Activated CD4-positive, alpha-beta memory T cell treated with anti-CD3 and anti-CD28 coated beads, Interleukin-2, amount 10 ng/mL, durations not matched to agents 7 days and 5 days (primary cell): ENCODE measurements at regions not wholly inside any gene's neighbourhood (a gene's known extent, or its start where the extent isn't known, plus 50 kb on each side); places are given as distances from the start of the nearest gene placed in this dataset.

ENCODE experiments used
- CTCF ChIA-PET: fragments of 350-600 bp; sonication (Branson Sonifier 250); formaldehyde crosslinking; loops from one replicate; lab custom pipeline; 2021; ENCODE audit warnings: antibody characterized with exemption, inconsistent platforms; lab: Charles Lee
- POLR2A ChIA-PET: fragments of 350-600 bp; sonication (Branson Sonifier 250); formaldehyde crosslinking; loops from one replicate; lab custom pipeline; 2021; ENCODE audit warnings: antibody characterized with exemption; lab: Charles Lee
- DNase-seq: peaks from one replicate; pipeline ENCODE4 v3.0.0-alpha.2; 2020
- H3K27ac Mint-ChIP-seq: one replicate; pipeline ENCODE4 v1.8.0; 2021; ENCODE audit warnings: mild to moderate bottlenecking, mixed read lengths
- H3K27me3 Mint-ChIP-seq: one replicate; pipeline ENCODE4 v1.8.0; 2021; ENCODE audit warnings: mixed read lengths
- H3K36me3 Mint-ChIP-seq: one replicate; pipeline ENCODE4 v1.8.0; 2021; ENCODE audit warnings: low read depth, mixed read lengths
- H3K4me1 Mint-ChIP-seq: one replicate; pipeline ENCODE4 v1.8.0; 2021; ENCODE audit warnings: mixed read lengths
- H3K4me3 Mint-ChIP-seq: one replicate; pipeline ENCODE4 v1.8.0; 2021; ENCODE audit warnings: mild to moderate bottlenecking, mixed read lengths
- H3K9me3 Mint-ChIP-seq: one replicate; pipeline ENCODE4 v1.8.0; 2021; ENCODE audit warnings: mixed read lengths

DNA sequence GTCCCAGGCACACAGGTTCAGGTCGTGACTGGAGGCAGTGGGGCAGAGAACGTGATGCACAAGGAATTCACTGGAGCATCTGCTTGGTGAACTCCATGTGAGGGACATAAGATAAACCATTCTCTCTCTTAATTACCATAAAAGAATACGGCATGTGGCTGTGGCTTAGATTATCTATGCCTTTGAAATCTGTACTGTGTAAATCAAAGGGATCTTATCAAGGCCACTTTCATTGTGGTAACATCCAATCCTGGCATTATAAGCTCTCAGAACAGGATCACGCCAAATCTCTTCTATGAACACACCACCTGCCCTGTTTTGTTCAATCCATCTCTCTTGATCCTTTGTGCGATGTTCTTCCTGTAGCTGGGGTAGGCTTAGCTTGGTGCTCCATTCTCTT, 192.3 kb downstream of the SPATA18 start:
- ChIA-PET POLR2A (no interaction called here), CTCF (no interaction called here)
- DNase-seq = no peak
- H3K9me3 Mint-ChIP-seq = peaks cover 3% of the 10 kb centered on the region
- H3K36me3 Mint-ChIP-seq = no peaks in the 10 kb centered on the region
- H3K27ac Mint-ChIP-seq = no peak overlapping the region
- no peaks in the 10 kb centered on the region for H3K4me1 Mint-ChIP-seq
- H3K27me3 Mint-ChIP-seq = no peaks in the 10 kb centered on the region
- H3K4me3 Mint-ChIP-seq = no peak overlapping the region

DNA sequence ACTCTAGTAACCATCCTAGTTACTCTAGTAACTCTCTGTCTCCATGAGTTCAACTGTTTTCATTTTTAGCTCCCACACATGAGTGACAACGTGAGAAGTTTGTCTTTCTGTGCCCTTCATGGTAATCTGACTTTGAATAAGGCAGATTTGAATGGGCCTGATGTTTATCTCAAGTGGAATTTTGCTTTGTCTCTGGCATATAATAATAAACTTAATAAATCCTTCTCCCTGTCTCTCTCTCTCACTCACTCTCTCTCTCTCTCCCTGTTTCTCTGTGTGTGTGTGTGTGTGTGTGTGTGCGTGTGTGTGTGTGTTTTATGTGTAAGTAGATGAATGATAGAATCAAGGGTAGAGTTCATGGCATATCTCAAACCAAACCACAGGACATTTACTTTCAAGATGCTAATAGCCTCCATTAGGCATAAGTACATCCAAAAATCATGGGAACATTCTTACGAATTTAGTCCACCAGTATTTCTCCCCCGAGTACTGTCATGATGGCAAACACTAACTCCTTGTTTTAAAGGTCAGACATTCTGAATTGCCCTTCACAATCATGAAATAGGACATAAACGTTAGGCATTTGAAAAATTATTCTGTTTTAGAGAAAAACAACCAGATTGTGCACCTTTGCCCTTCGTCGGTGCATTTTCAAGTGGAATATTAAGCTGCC, 193.1 kb downstream of the SPATA18 start:
- Mint-ChIP-seq H3K36me3 (no peaks in the 10 kb centered on the region), H3K9me3 (peaks cover 3% of the 10 kb centered on the region), H3K27ac (no peak overlapping the region), H3K27me3 (no peaks in the 10 kb centered on the region), H3K4me1 (no peaks in the 10 kb centered on the region), H3K4me3 (no peak overlapping the region)
- POLR2A ChIA-PET = no interaction called here
- CTCF ChIA-PET = no interaction called here
- DNase-seq = no peak

DNA sequence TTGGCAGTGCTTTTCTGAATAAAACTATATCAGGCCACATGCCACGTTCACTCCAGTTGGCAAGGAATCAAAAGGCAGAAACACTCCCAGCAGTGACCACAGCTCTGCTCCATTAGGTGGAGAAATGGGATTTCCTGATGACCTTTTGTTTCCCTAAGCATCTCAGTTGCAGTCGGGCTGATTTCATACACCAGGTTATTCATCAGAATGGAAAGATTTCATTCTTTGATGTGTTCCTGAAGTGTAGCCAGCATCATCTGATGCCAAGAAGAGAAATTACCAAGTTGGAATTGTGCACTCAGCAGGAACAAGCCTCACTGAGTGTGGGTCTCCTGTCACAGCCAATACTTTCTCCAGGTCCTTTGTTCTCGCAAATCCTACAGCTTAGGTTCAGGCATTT, 193.7 kb downstream of the SPATA18 start:
- ChIA-PET POLR2A (no interaction called here), CTCF (no interaction called here)
- no peak overlapping the region for H3K4me3 Mint-ChIP-seq
- H3K27ac Mint-ChIP-seq = no peak overlapping the region
- no peaks in the 10 kb centered on the region for H3K36me3 Mint-ChIP-seq
- no peaks in the 10 kb centered on the region for H3K27me3 Mint-ChIP-seq
- peaks cover 3% of the 10 kb centered on the region for H3K9me3 Mint-ChIP-seq
- H3K4me1 Mint-ChIP-seq = no peaks in the 10 kb centered on the region
- no peak for DNase-seq

DNA sequence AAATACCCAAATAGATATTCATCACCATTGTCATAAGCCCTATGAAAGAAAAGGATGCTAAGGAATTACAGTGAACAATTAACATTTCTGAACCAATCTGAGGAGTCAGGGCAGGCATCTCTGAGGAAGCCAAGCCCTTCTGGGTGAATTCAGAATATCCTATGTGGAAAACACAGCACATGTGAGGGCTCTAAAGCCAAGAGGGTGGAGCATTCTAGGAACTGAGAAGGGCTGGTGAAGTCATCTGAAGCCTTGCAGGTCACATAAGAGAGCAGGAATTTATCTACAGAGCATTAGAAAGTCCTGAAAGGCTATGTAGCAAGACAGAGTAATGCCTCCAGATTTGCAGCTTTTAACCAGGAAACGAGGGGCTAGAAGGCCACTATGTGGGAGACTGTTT, 195.7 kb downstream of the SPATA18 start:
- H3K27ac Mint-ChIP-seq = no peak overlapping the region
- H3K4me3 Mint-ChIP-seq = no peak overlapping the region
- CTCF ChIA-PET = no interaction called here
- no peaks in the 10 kb centered on the region for H3K27me3 Mint-ChIP-seq
- POLR2A ChIA-PET = no interaction called here
- H3K9me3 Mint-ChIP-seq = peaks cover 2% of the 10 kb centered on the region
- H3K36me3 Mint-ChIP-seq = no peaks in the 10 kb centered on the region
- DNase-seq = no peak
- H3K4me1 Mint-ChIP-seq = no peaks in the 10 kb centered on the region

DNA sequence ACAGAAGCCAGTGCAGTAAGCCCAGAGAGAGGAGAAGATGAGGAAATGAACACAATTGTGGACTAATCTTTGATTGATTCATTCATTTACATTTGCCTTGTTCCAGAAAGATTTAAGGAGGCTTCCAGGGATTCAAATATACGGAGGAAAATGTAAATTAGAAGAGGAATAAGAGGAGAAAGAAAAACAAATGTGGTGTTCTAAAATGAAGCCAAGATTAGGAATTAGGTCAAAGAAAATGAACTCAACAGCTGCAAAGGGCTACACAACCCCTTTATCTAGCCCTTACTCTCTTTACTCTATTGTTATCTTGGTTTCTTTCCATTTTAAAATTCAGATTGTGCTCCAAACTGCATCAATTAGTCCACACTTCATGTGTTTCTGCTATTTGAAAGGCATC, 196.8 kb downstream of the SPATA18 start:
- H3K27ac Mint-ChIP-seq = no peak overlapping the region
- POLR2A ChIA-PET = no interaction called here
- H3K36me3 Mint-ChIP-seq = no peaks in the 10 kb centered on the region
- H3K27me3 Mint-ChIP-seq = no peaks in the 10 kb centered on the region
- no peak overlapping the region for H3K4me3 Mint-ChIP-seq
- no peaks in the 10 kb centered on the region for H3K4me1 Mint-ChIP-seq
- CTCF ChIA-PET = no interaction called here
- no peak for DNase-seq
- peaks cover 10% of the 10 kb centered on the region for H3K9me3 Mint-ChIP-seq

DNA sequence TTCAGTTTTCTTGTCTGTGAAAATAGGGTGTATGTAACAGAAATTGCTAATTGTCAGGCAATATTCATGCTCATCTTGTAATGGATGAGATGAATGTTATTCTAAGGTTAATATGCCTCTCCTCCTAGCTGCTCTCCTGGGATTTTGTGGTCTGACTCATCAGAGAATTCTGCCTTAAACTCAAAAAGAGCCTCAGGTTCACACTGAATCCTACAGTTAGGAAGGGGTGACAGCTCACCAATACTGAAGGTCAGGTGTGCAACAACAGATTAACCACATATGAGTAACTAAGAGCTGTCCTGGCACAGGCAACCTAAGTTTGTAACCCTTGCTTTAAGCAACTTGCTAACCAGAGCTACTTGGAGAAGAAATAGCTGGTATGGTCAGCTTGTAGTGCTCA, 197.7 kb downstream of the SPATA18 start:
- no peak for DNase-seq
- H3K9me3 Mint-ChIP-seq = peaks cover 10% of the 10 kb centered on the region
- no peaks in the 10 kb centered on the region for H3K27me3 Mint-ChIP-seq
- POLR2A ChIA-PET = no interaction called here
- CTCF ChIA-PET = no interaction called here
- no peak overlapping the region for H3K4me3 Mint-ChIP-seq
- H3K4me1 Mint-ChIP-seq = no peaks in the 10 kb centered on the region
- H3K36me3 Mint-ChIP-seq = no peaks in the 10 kb centered on the region
- H3K27ac Mint-ChIP-seq = no peak overlapping the region

DNA sequence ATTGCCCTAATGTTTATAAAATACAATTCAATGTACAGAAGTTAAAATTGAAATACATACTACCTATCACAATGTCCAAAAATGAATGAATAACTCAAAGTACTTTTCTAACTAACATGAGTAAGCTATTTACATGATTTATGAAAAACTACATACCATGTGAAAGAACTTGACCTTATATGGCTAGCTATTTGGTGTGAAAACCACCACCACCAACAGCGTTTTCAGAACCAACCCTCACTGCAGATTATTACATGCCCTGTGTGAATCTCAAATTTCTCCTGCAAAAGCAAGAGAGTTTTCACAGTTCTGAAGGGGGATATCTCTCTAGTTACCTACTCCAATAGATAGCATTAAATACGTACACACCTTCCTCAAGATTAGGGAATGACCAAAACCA, 198.5 kb downstream of the SPATA18 start:
- Mint-ChIP-seq H3K4me1 (no peaks in the 10 kb centered on the region), H3K36me3 (no peaks in the 10 kb centered on the region), H3K9me3 (peaks cover 10% of the 10 kb centered on the region), H3K27ac (no peak overlapping the region), H3K27me3 (no peaks in the 10 kb centered on the region), H3K4me3 (no peak overlapping the region)
- CTCF ChIA-PET = no interaction called here
- DNase-seq = no peak
- POLR2A ChIA-PET = no interaction called here

DNA sequence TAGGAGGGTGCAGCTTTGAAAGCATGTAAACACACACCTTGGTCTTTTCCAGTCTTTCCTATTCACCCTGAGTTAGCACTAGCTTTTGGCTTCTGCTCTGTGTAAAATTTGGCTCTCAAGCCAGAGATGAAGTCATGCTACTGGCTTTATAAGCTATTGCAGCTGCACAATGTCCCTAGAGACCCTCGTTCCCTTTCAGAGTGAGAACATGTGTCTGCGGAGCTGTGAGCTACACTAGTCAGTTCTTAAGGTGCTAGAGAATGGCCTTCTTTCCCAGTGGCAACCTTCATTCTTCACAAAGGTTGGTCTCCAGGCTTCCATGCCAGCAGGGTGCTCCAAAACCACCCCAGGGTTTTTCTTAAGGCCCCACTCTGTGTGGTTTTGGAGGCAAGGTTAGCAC, 199.1 kb downstream of the SPATA18 start:
- ChIA-PET CTCF (no interaction called here), POLR2A (no interaction called here)
- Mint-ChIP-seq H3K27ac (no peak overlapping the region), H3K4me1 (no peaks in the 10 kb centered on the region), H3K36me3 (no peaks in the 10 kb centered on the region), H3K9me3 (peaks cover 10% of the 10 kb centered on the region), H3K27me3 (no peaks in the 10 kb centered on the region), H3K4me3 (no peak overlapping the region)
- DNase-seq = no peak

DNA sequence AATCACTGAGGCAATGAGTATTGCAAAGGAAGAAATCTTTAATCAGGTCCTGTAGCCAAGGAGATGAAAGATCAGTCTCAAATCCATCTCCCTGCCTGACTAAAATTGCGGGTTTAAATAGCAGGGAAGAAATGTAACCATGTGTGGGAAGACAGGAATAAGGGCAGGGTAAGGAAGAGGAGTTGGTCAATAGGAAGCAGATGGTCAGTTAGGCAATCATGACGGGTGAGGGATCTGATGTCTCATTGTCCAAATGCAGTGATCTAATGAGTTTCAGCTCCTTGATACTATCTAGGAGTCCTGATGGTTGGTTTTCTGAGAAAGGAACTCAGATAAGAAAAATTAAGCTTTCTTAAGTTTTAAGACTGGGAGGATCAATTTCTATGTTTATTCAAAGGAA, 200.8 kb downstream of the SPATA18 start:
- ChIA-PET POLR2A (no interaction called here), CTCF (no interaction called here)

DNA sequence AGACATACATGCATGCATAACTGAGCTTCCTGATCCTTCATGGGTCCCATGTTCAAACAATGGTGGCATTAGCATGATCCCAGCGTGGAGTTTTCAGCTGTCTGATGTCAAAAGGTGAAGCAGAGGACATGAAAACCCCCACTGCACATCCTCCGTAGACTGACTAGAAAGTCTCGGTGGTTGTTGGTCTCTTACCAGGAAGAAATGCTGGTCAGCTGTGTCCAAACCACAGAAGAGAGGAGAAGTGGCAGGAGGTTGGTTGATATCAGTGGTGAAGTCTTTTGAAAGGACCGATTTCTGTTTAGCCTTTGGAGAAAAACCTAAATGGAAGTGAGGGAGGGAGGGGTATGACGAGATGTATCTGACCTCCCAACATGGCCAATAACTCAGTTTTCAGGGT, 201.9 kb downstream of the SPATA18 start:
- Mint-ChIP-seq H3K4me1 (no peaks in the 10 kb centered on the region), H3K4me3 (no peak overlapping the region), H3K27ac (no peak overlapping the region), H3K9me3 (peaks cover 10% of the 10 kb centered on the region), H3K27me3 (no peaks in the 10 kb centered on the region), H3K36me3 (no peaks in the 10 kb centered on the region)
- no peak for DNase-seq
- CTCF ChIA-PET = no interaction called here
- POLR2A ChIA-PET = no interaction called here

More for the DNA sequence above, 200.8 kb downstream of the SPATA18 start:
- H3K27ac Mint-ChIP-seq = no peak overlapping the region
- DNase-seq = no peak
- H3K4me1 Mint-ChIP-seq = no peaks in the 10 kb centered on the region
- no peaks in the 10 kb centered on the region for H3K27me3 Mint-ChIP-seq
- no peak overlapping the region for H3K4me3 Mint-ChIP-seq
- peaks cover 10% of the 10 kb centered on the region for H3K9me3 Mint-ChIP-seq
- H3K36me3 Mint-ChIP-seq = no peaks in the 10 kb centered on the region

DNA sequence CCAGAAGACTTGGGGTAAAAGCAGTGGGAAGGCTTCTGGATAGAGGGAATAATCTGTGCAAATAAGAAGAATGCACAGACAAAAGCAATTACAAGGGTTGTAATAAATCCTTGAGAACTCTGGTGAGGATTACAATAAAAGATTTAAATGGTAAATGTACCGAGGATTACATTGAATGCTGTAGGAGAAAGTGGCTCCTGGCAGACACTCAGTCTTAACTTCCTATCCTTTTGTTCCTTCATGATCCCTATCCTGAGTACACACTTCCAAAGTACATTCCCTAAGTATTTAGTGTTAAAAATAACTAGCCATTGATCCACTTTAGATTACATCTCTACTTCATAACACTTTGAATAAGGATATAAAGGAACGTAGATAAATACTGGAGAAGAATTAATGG, 205.4 kb downstream of the SPATA18 start:
- no peaks in the 10 kb centered on the region for H3K27me3 Mint-ChIP-seq
- no peak overlapping the region for H3K27ac Mint-ChIP-seq
- peaks cover 10% of the 10 kb centered on the region for H3K9me3 Mint-ChIP-seq
- no peak for DNase-seq
- ChIA-PET CTCF (no interaction called here), POLR2A (no interaction called here)
- no peaks in the 10 kb centered on the region for H3K4me1 Mint-ChIP-seq
- H3K4me3 Mint-ChIP-seq = no peak overlapping the region
- H3K36me3 Mint-ChIP-seq = no peaks in the 10 kb centered on the region

DNA sequence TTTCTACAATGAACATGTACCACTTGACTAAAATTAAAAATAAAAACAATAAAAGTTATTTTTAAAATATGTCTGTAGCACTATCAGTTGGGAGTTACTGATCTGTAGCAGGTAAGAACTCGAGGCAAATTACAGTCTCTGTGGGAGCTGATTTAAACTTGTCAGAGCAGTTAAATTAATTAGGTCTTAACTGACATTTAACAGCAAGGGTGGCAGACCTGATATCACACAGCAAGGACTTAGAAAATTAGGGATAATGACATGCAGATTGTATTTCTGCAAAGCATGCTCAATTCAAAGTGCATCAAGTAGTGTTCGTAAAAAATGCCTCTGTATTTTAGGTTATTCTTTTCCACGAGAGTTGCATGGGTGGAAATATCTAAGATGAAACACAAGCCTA, 208.9 kb downstream of the SPATA18 start:
- Mint-ChIP-seq H3K27me3 (peaks cover 3% of the 10 kb centered on the region), H3K36me3 (no peaks in the 10 kb centered on the region), H3K4me3 (no peak overlapping the region), H3K27ac (no peak overlapping the region), H3K4me1 (no peaks in the 10 kb centered on the region), H3K9me3 (no peaks in the 10 kb centered on the region)
- POLR2A ChIA-PET = no interaction called here
- CTCF ChIA-PET = no interaction called here
- no peak for DNase-seq

DNA sequence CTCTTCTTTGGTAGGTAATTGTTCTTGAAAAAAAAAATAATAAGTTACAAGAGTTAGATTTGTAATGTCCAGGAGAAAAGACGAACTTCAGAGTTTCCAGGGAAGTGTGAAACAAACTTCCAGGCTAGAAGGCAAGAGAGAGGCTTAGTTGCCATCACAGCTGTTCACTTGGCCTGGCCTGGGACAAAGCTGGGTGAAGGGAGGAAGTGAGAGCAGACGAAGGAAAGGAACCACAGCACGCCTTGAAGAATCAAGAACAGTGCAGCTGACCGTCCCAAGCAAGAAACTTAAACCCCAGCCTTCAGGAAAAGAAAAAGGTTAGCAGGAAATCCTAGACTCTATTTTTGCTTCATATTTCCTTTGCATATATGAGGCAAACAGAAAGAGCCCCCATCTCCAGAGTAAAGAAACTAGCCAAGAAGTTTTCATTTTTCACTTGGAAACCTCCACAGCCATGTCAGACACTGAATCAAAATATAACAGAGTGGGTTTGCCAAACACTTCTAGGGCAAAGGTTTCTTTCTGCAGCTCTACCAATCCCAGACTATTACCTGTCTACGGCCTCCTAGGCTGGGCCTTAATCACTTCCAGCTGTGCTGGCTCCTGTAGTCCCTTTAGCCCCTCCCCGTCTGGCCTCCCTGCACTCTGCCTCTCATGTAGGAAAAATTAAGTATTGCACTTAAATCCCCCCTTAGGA, 209.6 kb downstream of the SPATA18 start:
- no peak overlapping the region for H3K4me3 Mint-ChIP-seq
- no peaks in the 10 kb centered on the region for H3K4me1 Mint-ChIP-seq
- ChIA-PET POLR2A (no interaction called here), CTCF (no interaction called here)
- no peaks in the 10 kb centered on the region for H3K36me3 Mint-ChIP-seq
- no peaks in the 10 kb centered on the region for H3K9me3 Mint-ChIP-seq
- no peak overlapping the region for H3K27ac Mint-ChIP-seq
- H3K27me3 Mint-ChIP-seq = peaks cover 3% of the 10 kb centered on the region
- no peak for DNase-seq

DNA sequence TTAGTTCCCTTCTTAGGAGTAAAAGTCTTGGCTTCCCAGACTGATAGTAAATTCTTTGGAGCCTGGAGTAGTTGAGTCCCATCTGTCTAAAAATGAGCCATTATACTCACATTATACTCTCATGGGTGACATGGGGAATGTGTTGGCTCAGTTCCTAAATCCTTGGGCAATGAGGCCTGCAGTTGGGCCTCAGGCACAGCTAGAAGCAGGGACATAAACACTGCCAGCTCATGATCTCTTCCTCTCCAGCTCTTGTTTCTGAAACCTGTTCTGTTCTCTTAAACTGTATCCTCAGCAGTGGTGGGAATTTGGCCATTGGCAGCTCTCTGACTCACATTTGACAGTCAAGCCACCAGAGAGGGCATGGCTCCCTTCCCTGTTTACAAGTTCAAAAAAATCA, 212.5 kb downstream of the SPATA18 start:
- ChIA-PET CTCF (no interaction called here), POLR2A (no interaction called here)
- DNase-seq = no peak
- Mint-ChIP-seq H3K9me3 (no peaks in the 10 kb centered on the region), H3K27ac (no peak overlapping the region), H3K27me3 (peaks cover 3% of the 10 kb centered on the region), H3K4me3 (no peak overlapping the region), H3K36me3 (no peaks in the 10 kb centered on the region), H3K4me1 (no peaks in the 10 kb centered on the region)
